Ovary (tissue), 3 donors: ENCODE measurements at regions not wholly inside any gene's neighbourhood (a gene's known extent, or its start where the extent isn't known, plus 50 kb on each side); places are given as distances from the start of the nearest gene placed in this dataset.

Source experiments
- POLR2A ChIP-seq: fragments of 450-650 bp; IDR thresholded peaks from one replicate; pipeline ENCODE4 v1.6.1; 2017; ENCODE audit warnings: antibody characterized with exemption, mild to moderate bottlenecking, moderate library complexity
- TF ChIP-seq, protein P1 (sequence below), 3 donors: fragments of 450-650 bp in 2 of 3; fragments of 200-600 bp in 1 of 3; IDR thresholded peaks; one replicate each; pipeline versions ENCODE4 v1.5.1 to v1.8.0; 2016 to 2022; ENCODE audit warnings: antibody characterized with exemption in 3 of 3, mild to moderate bottlenecking in 1 of 3
- donor health status: DM: no; HTN: no; CAD: no.

DNA sequence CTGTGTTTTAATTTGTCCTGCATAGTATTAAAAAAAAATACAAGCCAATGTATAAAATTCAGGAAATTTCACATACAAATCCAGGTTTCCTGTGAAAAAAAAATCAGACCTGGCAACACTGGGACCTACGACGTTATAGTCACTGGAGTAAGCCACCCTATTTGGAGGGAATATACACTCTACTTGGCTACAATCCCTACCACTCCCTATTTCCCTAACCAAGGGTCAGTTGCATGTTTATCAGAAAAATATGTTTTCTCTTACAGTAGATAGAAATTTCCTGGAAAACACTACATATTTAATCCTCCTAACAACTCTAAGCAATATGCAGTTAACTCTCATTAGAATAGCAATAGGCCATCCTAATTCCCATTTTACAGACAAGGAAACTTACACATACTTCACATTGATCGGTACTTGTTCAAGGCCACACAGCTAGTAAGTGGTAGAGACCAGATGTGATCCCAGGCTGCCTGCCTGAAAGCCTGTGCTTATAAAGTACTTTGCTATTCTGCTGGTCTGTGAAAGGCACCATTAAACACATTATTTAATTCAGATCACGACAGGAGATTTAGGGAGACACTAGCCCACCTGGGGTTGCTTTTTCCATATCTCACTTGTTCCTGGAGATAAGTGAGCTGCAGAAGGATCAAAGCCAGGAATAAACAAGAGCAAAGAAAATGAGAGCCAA lies 70.8 kb downstream of the MFAP3 start:
- TF ChIP-seq, protein P1, sequence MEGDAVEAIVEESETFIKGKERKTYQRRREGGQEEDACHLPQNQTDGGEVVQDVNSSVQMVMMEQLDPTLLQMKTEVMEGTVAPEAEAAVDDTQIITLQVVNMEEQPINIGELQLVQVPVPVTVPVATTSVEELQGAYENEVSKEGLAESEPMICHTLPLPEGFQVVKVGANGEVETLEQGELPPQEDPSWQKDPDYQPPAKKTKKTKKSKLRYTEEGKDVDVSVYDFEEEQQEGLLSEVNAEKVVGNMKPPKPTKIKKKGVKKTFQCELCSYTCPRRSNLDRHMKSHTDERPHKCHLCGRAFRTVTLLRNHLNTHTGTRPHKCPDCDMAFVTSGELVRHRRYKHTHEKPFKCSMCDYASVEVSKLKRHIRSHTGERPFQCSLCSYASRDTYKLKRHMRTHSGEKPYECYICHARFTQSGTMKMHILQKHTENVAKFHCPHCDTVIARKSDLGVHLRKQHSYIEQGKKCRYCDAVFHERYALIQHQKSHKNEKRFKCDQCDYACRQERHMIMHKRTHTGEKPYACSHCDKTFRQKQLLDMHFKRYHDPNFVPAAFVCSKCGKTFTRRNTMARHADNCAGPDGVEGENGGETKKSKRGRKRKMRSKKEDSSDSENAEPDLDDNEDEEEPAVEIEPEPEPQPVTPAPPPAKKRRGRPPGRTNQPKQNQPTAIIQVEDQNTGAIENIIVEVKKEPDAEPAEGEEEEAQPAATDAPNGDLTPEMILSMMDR (IDR thresholded peaks at IDR 0.05) = no peak
- TF ChIP-seq POLR2A = no peak
